BLaER1 (cell line): ENCODE measurements at regions not wholly inside any gene's neighbourhood (a gene's known extent, or its start where the extent isn't known, plus 50 kb on each side); places are given as distances from the start of the nearest gene placed in this dataset.
A peak's percentile ranks its signal among the peaks of the same experiment; 100 is the strongest.

Source experiments
- H3K27ac ChIP-seq: shearing (Covaris generic); formaldehyde crosslinking; 2 replicates; pipeline ENCODE4 v1.8.1; 2022
- H3K27me3 ChIP-seq: shearing (Covaris generic); formaldehyde crosslinking; 2 replicates; pipeline ENCODE4 v1.8.1; 2022
- H3K36me3 ChIP-seq: shearing (Covaris generic); formaldehyde crosslinking; 2 replicates; pipeline ENCODE4 v1.8.1; 2022
- H3K4me1 ChIP-seq: shearing (Covaris generic); formaldehyde crosslinking; 2 replicates; pipeline ENCODE4 v1.8.1; 2022
- H3K4me2 ChIP-seq: shearing (Covaris generic); formaldehyde crosslinking; 2 replicates; pipeline ENCODE4 v1.8.1; 2022
- H3K4me3 ChIP-seq: shearing (Covaris generic); formaldehyde crosslinking; 2 replicates; pipeline ENCODE4 v1.8.1; 2022
- H3K9ac ChIP-seq: shearing (Covaris generic); formaldehyde crosslinking; 2 replicates; pipeline ENCODE4 v1.8.1; 2022
- H3K9me3 ChIP-seq: shearing (Covaris generic); formaldehyde crosslinking; 2 replicates; pipeline ENCODE4 v1.8.1; 2022
- H4K20me1 ChIP-seq: shearing (Covaris generic); formaldehyde crosslinking; 2 replicates; pipeline ENCODE4 v1.8.1; 2022
- Cebpa-rat ChIP-seq: shearing (Covaris generic); IDR thresholded peaks from 2 replicates; pipeline ENCODE4 v1.8.1; 2022

DNA sequence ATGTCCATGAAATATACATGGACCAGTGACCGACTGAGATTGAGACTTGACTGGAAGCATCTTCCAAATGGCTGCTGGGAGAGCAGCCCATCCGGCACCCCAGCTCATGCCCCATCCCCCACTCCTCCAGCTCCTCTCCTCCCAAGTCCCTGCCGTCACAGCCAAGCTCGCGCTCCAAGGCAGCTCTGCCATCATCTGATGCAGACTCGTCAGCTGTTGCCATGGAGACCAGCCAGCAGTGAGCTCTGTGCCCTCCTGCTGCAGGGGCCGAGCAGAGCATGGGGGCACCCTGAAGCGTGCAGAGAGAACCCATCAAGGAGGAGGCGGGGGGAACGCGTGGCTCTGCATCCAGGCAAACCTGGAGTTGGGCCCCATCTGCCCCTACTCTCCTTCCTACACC is 74.5 kb upstream of the TNRC6C start:
- Histone ChIP-seq H3K4me1 (peaks cover 74% of the 10 kb centered on the region), H3K27me3 (peaks cover 40% of the 10 kb centered on the region), H3K9me3 (no peaks in the 10 kb centered on the region), H3K4me3 (no peak overlapping the region), H3K36me3 (no peaks in the 10 kb centered on the region), H4K20me1 (peaks cover 49% of the 10 kb centered on the region), H3K27ac (no peak overlapping the region), H3K4me2 (peak overlapping the region; percentile 26), H3K9ac (no peak overlapping the region)
- no peak for TF ChIP-seq Cebpa-rat

DNA sequence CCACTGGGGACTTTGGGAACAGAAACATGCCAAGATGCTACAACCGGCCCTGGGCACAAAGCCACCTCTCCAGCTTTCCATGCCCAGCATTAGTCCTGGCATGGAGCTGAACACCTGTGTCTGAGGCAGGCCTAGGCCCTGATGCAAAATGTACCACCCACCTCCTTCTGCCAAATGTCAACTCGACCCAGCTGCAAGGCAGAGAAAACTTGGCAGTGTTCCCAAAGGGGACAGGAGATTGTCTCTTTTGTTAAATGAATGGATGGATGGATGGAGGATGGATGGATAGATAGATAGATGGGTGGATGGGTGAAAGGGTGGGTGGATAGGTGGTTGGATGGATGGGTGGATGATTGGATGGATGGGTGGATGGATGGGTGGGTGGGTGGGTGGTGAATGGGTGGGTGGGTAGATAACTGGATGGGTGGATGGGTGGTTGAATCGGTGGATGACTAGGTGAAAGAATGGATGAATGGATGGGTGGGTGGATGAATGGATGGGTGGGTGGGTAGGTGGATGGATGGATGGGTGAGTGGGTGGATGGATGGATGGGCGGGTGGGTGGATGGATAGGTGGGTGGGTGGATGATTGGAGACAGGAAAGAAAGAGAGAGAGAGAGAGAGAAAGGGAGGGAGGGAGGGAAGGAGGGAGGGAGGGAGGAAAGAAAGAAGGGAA is 73.4 kb upstream of the TNRC6C start:
- H3K4me2 ChIP-seq = no peak overlapping the region
- H4K20me1 ChIP-seq = peaks cover 40% of the 10 kb centered on the region
- H3K4me3 ChIP-seq = no peak overlapping the region
- H3K9ac ChIP-seq = no peak overlapping the region
- H3K4me1 ChIP-seq = peaks cover 79% of the 10 kb centered on the region
- no peaks in the 10 kb centered on the region for H3K36me3 ChIP-seq
- H3K9me3 ChIP-seq = no peaks in the 10 kb centered on the region
- TF ChIP-seq Cebpa-rat = no peak
- H3K27ac ChIP-seq = no peak overlapping the region
- H3K27me3 ChIP-seq = peaks cover 39% of the 10 kb centered on the region

DNA sequence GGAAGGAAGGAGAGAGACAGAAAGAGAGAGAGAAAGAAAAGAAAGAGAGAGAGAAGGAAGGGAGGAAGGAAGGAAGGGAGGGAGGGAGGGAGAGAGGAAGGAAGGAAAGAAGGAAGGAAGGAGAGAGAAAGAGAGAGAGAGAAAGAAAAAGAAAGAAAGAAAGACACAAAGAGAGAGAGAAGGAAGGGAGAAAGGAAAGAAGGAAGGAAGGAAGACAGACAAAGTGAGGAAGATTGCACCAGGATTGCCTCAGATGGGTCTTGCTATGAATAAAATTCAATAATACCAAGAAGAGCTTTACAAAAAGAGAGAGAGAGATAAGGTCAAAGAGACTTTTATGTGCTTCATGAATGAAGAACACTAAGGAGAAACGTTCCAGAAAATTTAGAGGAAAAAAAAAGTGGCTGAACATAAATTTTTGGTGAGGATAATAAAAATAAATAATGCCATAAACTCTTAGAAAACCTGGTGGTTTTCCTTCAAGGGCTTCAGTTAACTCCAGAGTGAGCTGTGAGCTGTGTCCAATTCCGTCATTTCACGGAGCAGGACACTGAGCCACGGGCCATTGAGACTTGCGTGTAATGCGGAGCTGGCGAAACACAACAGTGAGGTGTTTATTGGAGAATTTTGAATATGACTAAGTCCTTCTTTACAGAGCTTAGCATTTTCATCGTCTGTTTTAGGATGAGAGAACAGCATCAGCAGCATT is 72.7 kb upstream of the TNRC6C start:
- Histone ChIP-seq H4K20me1 (peaks cover 33% of the 10 kb centered on the region), H3K36me3 (no peaks in the 10 kb centered on the region), H3K4me2 (no peak overlapping the region), H3K27ac (no peak overlapping the region), H3K4me1 (peaks cover 71% of the 10 kb centered on the region), H3K9ac (no peak overlapping the region), H3K9me3 (no peaks in the 10 kb centered on the region), H3K27me3 (peaks cover 34% of the 10 kb centered on the region), H3K4me3 (no peak overlapping the region)
- TF ChIP-seq Cebpa-rat = no peak

DNA sequence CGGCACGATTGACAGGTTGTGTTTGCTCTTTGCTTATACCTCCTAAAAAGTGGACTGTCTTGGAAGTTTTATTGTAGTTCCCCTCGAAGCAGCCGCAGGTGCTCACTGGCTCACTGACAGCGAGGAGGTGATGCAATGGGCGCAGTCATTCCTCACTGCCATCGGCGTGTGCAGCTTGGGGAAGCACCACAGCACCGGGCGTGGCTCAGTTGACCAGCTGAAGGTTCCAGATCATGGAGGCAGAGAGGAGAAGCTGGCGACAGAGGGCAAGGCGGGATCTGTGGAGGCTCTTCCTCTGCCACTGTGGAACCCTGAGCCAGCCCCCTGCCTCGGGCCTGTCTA is 72.1 kb upstream of the TNRC6C start:
- H3K4me3 ChIP-seq = no peak overlapping the region
- no peaks in the 10 kb centered on the region for H3K36me3 ChIP-seq
- no peak overlapping the region for H3K27ac ChIP-seq
- peaks cover 28% of the 10 kb centered on the region for H4K20me1 ChIP-seq
- no peak for TF ChIP-seq Cebpa-rat
- peaks cover 66% of the 10 kb centered on the region for H3K4me1 ChIP-seq
- peaks cover 34% of the 10 kb centered on the region for H3K27me3 ChIP-seq
- H3K4me2 ChIP-seq = peak overlapping the region; percentile 98; the same call in 1 of the 2 replicates
- H3K9ac ChIP-seq = no peak overlapping the region
- no peaks in the 10 kb centered on the region for H3K9me3 ChIP-seq

DNA sequence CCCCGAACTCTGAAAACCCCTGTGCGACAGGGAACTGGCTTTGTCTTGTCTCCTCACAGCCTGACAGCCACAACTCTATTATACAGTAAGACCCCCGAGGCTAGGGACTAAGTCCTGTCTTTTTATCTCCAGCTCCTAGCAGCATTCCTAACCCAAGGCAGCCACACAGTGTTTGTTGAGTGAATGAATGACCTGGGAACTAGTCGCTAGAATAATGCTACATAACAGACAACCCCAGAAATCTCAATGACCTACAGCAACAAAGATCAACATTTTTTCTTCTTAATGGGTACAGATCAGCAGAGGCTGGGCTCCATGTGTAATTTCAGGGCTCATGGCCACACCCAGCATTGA is 71.4 kb upstream of the TNRC6C start:
- peak overlapping the region; percentile 58 for H3K4me3 ChIP-seq
- no peak for TF ChIP-seq Cebpa-rat
- no peaks in the 10 kb centered on the region for H3K9me3 ChIP-seq
- peaks cover 59% of the 10 kb centered on the region for H3K4me1 ChIP-seq
- H3K4me2 ChIP-seq = peak overlapping the region; percentile 98
- peaks cover 34% of the 10 kb centered on the region for H3K27me3 ChIP-seq
- H3K27ac ChIP-seq = no peak overlapping the region
- H4K20me1 ChIP-seq = peaks cover 21% of the 10 kb centered on the region
- H3K9ac ChIP-seq = no peak overlapping the region
- H3K36me3 ChIP-seq = no peaks in the 10 kb centered on the region

DNA sequence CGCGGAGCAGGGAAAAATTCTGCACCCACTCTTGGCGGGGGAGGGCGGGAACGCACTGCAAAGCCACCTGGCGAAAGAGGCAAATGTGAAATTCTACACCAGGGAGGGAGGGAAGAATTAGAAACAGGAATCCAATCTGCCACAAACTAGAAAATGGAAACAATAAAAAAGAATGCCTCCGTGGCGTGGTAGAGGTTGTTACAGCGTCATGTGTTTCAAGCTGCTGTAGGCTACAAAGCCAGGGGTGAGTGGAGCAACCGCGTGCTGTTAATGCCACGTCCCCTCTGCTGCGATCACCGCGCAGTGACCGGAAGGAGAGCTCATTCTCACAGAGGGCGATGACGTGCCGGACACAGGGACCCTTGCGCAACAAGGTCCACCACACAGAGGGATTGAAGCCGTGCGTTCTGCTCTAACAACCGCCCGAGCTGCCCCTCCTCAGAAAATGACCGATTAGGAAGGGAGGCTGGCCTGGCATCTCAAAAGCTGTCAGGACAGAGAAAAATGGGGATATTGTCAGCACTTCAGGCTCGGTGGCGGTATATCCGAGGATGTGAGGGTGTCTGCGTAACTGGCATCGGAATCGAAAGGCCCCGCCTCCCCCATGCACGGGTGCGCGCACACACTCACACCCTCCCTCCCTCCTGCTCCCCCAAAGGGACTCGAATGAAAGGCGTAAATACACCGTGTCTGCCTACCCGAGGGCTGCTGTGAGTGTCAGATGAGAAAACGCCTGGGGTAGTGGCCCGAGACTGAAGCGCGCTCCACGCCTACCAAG is 70.8 kb upstream of the TNRC6C start:
- Histone ChIP-seq H3K27ac (no peak overlapping the region), H3K9ac (peak overlapping the region; percentile 52), H3K27me3 (peaks cover 34% of the 10 kb centered on the region), H3K9me3 (no peaks in the 10 kb centered on the region), H3K36me3 (no peaks in the 10 kb centered on the region), H4K20me1 (peaks cover 15% of the 10 kb centered on the region), H3K4me1 (peaks cover 55% of the 10 kb centered on the region), H3K4me2 (peak overlapping the region; percentile 98), H3K4me3 (peak overlapping the region; percentile 58)
- TF ChIP-seq Cebpa-rat = 0 out of 2 replicates have a peak, but pooled peaks have one; percentile 23

DNA sequence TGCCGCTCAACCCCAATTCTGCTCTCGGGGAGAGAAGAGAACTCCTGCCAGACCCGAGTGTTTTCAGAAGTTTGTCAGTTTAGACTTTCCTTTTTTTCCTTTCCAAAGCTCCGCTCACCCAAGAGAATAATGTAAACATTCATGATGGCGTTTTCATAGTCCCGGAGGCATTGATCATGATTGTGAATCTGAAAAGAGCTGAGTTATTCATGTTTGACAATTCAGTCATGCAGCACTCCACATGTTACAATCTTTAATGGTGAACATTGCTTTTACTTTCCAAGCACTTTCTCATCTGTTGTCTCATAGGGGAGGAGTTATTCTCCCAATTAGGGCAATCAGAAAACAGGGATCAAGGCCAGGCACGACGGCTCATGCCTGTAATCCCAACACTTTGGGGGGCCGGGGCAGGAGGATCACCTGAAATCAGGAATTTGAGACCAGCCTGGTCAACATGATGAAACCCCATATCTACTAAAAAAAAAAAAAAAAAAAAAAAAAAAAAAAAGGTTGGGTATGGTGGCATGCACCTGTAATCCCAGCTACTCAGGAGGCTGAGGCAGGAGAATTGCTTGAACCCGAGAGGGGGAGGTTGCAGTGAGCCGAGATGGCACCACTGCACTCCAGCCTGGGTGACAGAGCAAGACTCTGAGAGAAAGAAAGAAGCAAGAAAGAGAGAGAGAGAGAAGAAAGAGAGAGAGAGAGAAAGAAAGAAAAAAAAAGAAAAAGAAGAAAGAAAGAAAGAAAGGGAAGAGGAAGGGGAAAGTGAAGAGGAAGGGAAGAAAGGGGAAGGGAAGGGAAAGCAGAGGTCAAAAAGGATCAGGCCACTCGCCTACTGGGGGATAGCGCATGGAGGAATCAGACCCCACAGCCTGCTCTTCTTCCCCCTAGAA is 70.0 kb upstream of the TNRC6C start:
- peak overlapping the region; percentile 98 for H3K4me2 ChIP-seq
- H3K4me3 ChIP-seq = peak overlapping the region; percentile 58
- no peaks in the 10 kb centered on the region for H3K9me3 ChIP-seq
- no peaks in the 10 kb centered on the region for H3K36me3 ChIP-seq
- no peak for TF ChIP-seq Cebpa-rat
- H3K4me1 ChIP-seq = peaks cover 55% of the 10 kb centered on the region
- H3K27me3 ChIP-seq = peaks cover 34% of the 10 kb centered on the region
- no peak overlapping the region for H3K9ac ChIP-seq
- no peak overlapping the region for H3K27ac ChIP-seq
- H4K20me1 ChIP-seq = peaks cover 9% of the 10 kb centered on the region; the same call in 1 of the 2 replicates

DNA sequence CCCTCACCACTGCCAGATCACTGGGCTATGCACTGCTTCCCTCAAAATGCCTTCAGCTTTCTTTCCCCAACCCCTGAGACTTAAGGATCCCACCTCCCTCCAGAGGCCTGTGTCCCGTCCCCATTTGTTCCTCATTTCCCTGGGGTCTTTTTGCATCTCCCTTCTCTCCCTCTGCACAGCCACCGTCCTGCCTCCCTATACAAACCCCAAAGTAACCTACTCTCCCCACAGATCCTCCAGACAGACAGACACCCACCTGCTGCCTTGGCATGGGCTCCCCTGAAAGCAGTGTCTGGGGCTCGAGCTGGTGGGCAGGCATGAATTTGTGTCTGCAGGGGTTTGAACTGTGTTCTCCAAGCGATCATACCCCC is 69.4 kb upstream of the TNRC6C start:
- Histone ChIP-seq H4K20me1 (peaks cover 9% of the 10 kb centered on the region; the same call in 1 of the 2 replicates), H3K27me3 (peaks cover 34% of the 10 kb centered on the region), H3K4me2 (peak overlapping the region; percentile 98), H3K4me3 (no peak overlapping the region), H3K36me3 (no peaks in the 10 kb centered on the region), H3K9ac (no peak overlapping the region), H3K9me3 (no peaks in the 10 kb centered on the region), H3K4me1 (peaks cover 55% of the 10 kb centered on the region), H3K27ac (no peak overlapping the region)
- TF ChIP-seq Cebpa-rat = no peak
